DMS53 (cell line): ENCODE measurements at regions not wholly inside any gene's neighbourhood (a gene's known extent, or its start where the extent isn't known, plus 50 kb on each side); places are given as distances from the start of the nearest gene placed in this dataset.
A peak's percentile ranks its signal among the peaks of the same experiment; 100 is the strongest.
"Not testable (repeated sequence)": the region's sequence is repeated elsewhere in the genome, so short reads cannot be mapped to it uniquely, and the experiment has no call there.

ENCODE experiments used
- DNase-seq: peaks from one replicate; lab custom pipeline; 2025; lab: John Stamatoyannopoulos, UW

- no peak for DNase-seq
Observed at GRCh38 chr7:12884856-12885440, 197.5 kb downstream of the ARL4A start.

GRCh38 chr7:12888717-12889116 is 201.3 kb downstream of the ARL4A start:
- peak; percentile 13 for DNase-seq

- DNase-seq = no peak
Observed at GRCh38 chr7:12889391-12889790, 202.0 kb downstream of the ARL4A start.

- no peak for DNase-seq
Observed at GRCh38 chr7:12890586-12890985, 203.2 kb downstream of the ARL4A start.

GRCh38 chr7:12893292-12893691 is 205.9 kb downstream of the ARL4A start:
- no peak for DNase-seq

- DNase-seq = no peak
Observed at GRCh38 chr7:12895296-12895695, 207.9 kb downstream of the ARL4A start.

- DNase-seq = no peak
Observed at GRCh38 chr7:12896316-12896715, 208.9 kb downstream of the ARL4A start.

- DNase-seq = no peak
Observed at GRCh38 chr7:12898004-12898403, 210.6 kb downstream of the ARL4A start.

- no peak for DNase-seq
Observed at GRCh38 chr7:12898620-12899019, 211.2 kb downstream of the ARL4A start.

- DNase-seq = no peak
Observed at GRCh38 chr7:12905671-12906070, 218.2 kb downstream of the ARL4A start.

- no peak for DNase-seq
Observed at GRCh38 chr7:12907774-12908173, 220.3 kb downstream of the ARL4A start.

- no peak for DNase-seq
Observed at GRCh38 chr7:12909483-12909882, 222.1 kb downstream of the ARL4A start.

GRCh38 chr7:12911053-12911452 is 223.6 kb downstream of the ARL4A start:
- no peak for DNase-seq

GRCh38 chr7:12913002-12913401 is 225.6 kb downstream of the ARL4A start:
- DNase-seq = no peak

GRCh38 chr7:12917801-12918200 is 230.4 kb downstream of the ARL4A start:
- no peak for DNase-seq

GRCh38 chr7:12921751-12922345 is 234.4 kb downstream of the ARL4A start:
- DNase-seq = peak; percentile 16

GRCh38 chr7:12923971-12924370 is 236.5 kb downstream of the ARL4A start:
- DNase-seq = no peak

- DNase-seq = no peak
Observed at GRCh38 chr7:12926206-12926605, 238.8 kb downstream of the ARL4A start.

GRCh38 chr7:12927635-12928434 is 240.4 kb downstream of the ARL4A start:
- no peak for DNase-seq

- no peak for DNase-seq
Observed at GRCh38 chr7:12929476-12930140, 242.2 kb downstream of the ARL4A start.

GRCh38 chr7:12930534-12930933 is 243.1 kb downstream of the ARL4A start:
- no peak for DNase-seq

GRCh38 chr7:12931465-12931864 is 244.0 kb downstream of the ARL4A start:
- DNase-seq = not testable (repeated sequence)

- no peak for DNase-seq
Observed at GRCh38 chr7:12939694-12940093, 252.3 kb downstream of the ARL4A start.
